Liver (tissue), 8 donors: ENCODE measurements at regions not wholly inside any gene's neighbourhood (a gene's known extent, or its start where the extent isn't known, plus 50 kb on each side); places are given as distances from the start of the nearest gene placed in this dataset.

Source experiments
- DNase-seq: peaks from one replicate; pipeline ENCODE4 v3.0.0-alpha.2; 2017; ENCODE audit warnings: low spot score
- H3K27ac ChIP-seq, 2 donors: one replicate each; pipeline ENCODE4 v1.7.0; 2013; ENCODE audit warnings: inconsistent platforms in 2 of 2, low read length in 2 of 2, control low read depth in 1 of 2, low read depth in 1 of 2, mild to moderate bottlenecking in 1 of 2
- H3K27me3 ChIP-seq, 4 donors: one replicate each; pipeline versions ENCODE4 v1.6.1 to v1.7.0; 2013; ENCODE audit warnings: low read length in 3 of 4, inconsistent platforms in 1 of 4, mild to moderate bottlenecking in 1 of 4, moderate library complexity in 1 of 4; ENCODE audit not compliant: control insufficient read depth in 4 of 4, insufficient read depth in 4 of 4
- H3K36me3 ChIP-seq, 4 donors: one replicate each; pipeline versions ENCODE4 v1.6.1 to v1.7.0; 2013; ENCODE audit warnings: low read length in 3 of 4, mild to moderate bottlenecking in 3 of 4, low read depth in 1 of 4, moderate library complexity in 1 of 4; ENCODE audit not compliant: control insufficient read depth in 4 of 4, insufficient read depth in 3 of 4
- H3K4me1 ChIP-seq, 4 donors: one replicate each; pipeline versions ENCODE4 v1.6.1 to v1.7.0; 2013; ENCODE audit warnings: low read length in 3 of 4, mild to moderate bottlenecking in 3 of 4, moderate library complexity in 1 of 4; ENCODE audit not compliant: control insufficient read depth in 4 of 4, insufficient read depth in 4 of 4
- H3K4me3 ChIP-seq, 3 donors: one replicate each; pipeline versions ENCODE4 v1.6.1 to v1.7.0; 2013; ENCODE audit warnings: low read length in 3 of 3, control low read depth in 1 of 3, low read depth in 1 of 3, mild to moderate bottlenecking in 1 of 3
- H3K9ac ChIP-seq, 2 donors: one replicate each; pipeline ENCODE4 v1.7.0; 2013; ENCODE audit warnings: low read length in 2 of 2, mild to moderate bottlenecking in 2 of 2, moderate library complexity in 2 of 2, control low read depth in 1 of 2, low read depth in 1 of 2
- H3K9me3 ChIP-seq, 4 donors: one replicate each; pipeline versions ENCODE4 v1.6.1 to v1.7.0; 2013; ENCODE audit warnings: low read length in 3 of 4; ENCODE audit not compliant: control insufficient read depth in 4 of 4
- ATF3 ChIP-seq: IDR thresholded peaks from 2 replicates; pipeline ENCODE4 v1.6.1; 2016; ENCODE audit warnings: antibody characterized with exemption
- EGR1 ChIP-seq, 2 donors: IDR thresholded peaks; 2 replicates each; pipeline ENCODE4 v1.6.1; 2016 to 2018; ENCODE audit warnings: antibody characterized with exemption in 2 of 2, low read depth in 2 of 2
- FOXA1 ChIP-seq: IDR thresholded peaks from 2 replicates; pipeline ENCODE4 v1.6.1; 2016; ENCODE audit warnings: antibody characterized with exemption
- FOXA2 ChIP-seq: IDR thresholded peaks from 2 replicates; pipeline ENCODE4 v1.6.1; 2016; ENCODE audit warnings: antibody characterized with exemption
- HNF4A ChIP-seq, 2 donors: conservative IDR thresholded peaks; 2 replicates each; pipeline ENCODE4 v1.6.1; 2016; ENCODE audit warnings: antibody characterized with exemption in 2 of 2, mild to moderate bottlenecking in 2 of 2
- HNF4G ChIP-seq: IDR thresholded peaks from 2 replicates; pipeline ENCODE4 v1.6.1; 2016; ENCODE audit warnings: antibody characterized with exemption
- JUND ChIP-seq, 2 donors: IDR thresholded peaks; 2 replicates each; pipeline ENCODE4 v1.6.1; 2016; ENCODE audit warnings: antibody characterized with exemption in 2 of 2
- MAX ChIP-seq: IDR thresholded peaks from 2 replicates; pipeline ENCODE4 v1.6.1; 2016; ENCODE audit warnings: antibody characterized with exemption
- RAD21 ChIP-seq, 2 donors: IDR thresholded peaks; 2 replicates each; pipeline ENCODE4 v1.6.1; 2016; ENCODE audit warnings: antibody characterized with exemption in 2 of 2, mild to moderate bottlenecking in 2 of 2
- REST ChIP-seq: IDR thresholded peaks from 2 replicates; pipeline ENCODE4 v1.6.1; 2016; ENCODE audit warnings: antibody characterized with exemption, mild to moderate bottlenecking
- RXRA ChIP-seq, 2 donors: IDR thresholded peaks; 2 replicates each; pipeline ENCODE4 v1.6.1; 2017 to 2018; ENCODE audit warnings: antibody characterized with exemption in 2 of 2, mild to moderate bottlenecking in 1 of 2
- SP1 ChIP-seq: IDR thresholded peaks from 2 replicates; pipeline ENCODE4 v1.6.1; 2018; ENCODE audit warnings: antibody characterized with exemption, mild to moderate bottlenecking
- TAF1 ChIP-seq: conservative IDR thresholded peaks from 2 replicates; pipeline ENCODE4 v1.6.1; 2016; ENCODE audit warnings: antibody characterized with exemption, mild to moderate bottlenecking
- YY1 ChIP-seq: IDR thresholded peaks from 2 replicates; pipeline ENCODE4 v1.6.1; 2016; ENCODE audit warnings: antibody characterized with exemption, mild to moderate bottlenecking
- WGBS: extraction: QIAGEN DNeasy Blood & Tissue Kit; methylation state at CpG from one replicate; pipeline ENCODE4 v1.1.7; 2013; 5-methylcytosine and 5-hydroxymethylcytosine counted together
- TF ChIP-seq, protein P1 (sequence below): fragments of 150-350 bp; IDR thresholded peaks from 2 replicates; pipeline ENCODE4 v1.5.1; 2017; ENCODE audit warnings: improper control_type of control experiment, low read depth, low read length; ENCODE audit not compliant: missing input control
- TF ChIP-seq, protein P2 (sequence below): IDR thresholded peaks from 2 replicates; pipeline ENCODE4 v1.6.1; 2016; ENCODE audit warnings: antibody characterized with exemption
- donor health status: healthy.
- donor health status: healthy.
- donor health status: healthy.
- donor health status: healthy.
- donor health status: healthy.

GRCh38 chr2:217121565-217121964 lies 261.7 kb upstream of the TNP1 start:
- DNase-seq = no peak
- no peaks in the 10 kb centered on the region for H3K4me1 ChIP-seq
- no peak overlapping the region for H3K27ac ChIP-seq
- no peaks in the 10 kb centered on the region for H3K27me3 ChIP-seq
- no peaks in the 10 kb centered on the region for H3K36me3 ChIP-seq
- 96% methylated on average over 2 of the region's 2 CpGs for WGBS
- no peaks in the 10 kb centered on the region for H3K9me3 ChIP-seq
- H3K9ac ChIP-seq = no peak overlapping the region
- TF ChIP-seq SP1 (no peak), YY1 (no peak), ATF3 (no peak), FOXA2 (no peak), JUND (IDR thresholded peaks at IDR 0.05) (no peak), FOXA1 (no peak), HNF4G (no peak), RXRA (IDR thresholded peaks at IDR 0.05) (no peak), MAX (no peak), EGR1 (IDR thresholded peaks at IDR 0.05; ENCODE audit: low read depth in 2 of 2) (no peak)
- TF ChIP-seq, protein P1, sequence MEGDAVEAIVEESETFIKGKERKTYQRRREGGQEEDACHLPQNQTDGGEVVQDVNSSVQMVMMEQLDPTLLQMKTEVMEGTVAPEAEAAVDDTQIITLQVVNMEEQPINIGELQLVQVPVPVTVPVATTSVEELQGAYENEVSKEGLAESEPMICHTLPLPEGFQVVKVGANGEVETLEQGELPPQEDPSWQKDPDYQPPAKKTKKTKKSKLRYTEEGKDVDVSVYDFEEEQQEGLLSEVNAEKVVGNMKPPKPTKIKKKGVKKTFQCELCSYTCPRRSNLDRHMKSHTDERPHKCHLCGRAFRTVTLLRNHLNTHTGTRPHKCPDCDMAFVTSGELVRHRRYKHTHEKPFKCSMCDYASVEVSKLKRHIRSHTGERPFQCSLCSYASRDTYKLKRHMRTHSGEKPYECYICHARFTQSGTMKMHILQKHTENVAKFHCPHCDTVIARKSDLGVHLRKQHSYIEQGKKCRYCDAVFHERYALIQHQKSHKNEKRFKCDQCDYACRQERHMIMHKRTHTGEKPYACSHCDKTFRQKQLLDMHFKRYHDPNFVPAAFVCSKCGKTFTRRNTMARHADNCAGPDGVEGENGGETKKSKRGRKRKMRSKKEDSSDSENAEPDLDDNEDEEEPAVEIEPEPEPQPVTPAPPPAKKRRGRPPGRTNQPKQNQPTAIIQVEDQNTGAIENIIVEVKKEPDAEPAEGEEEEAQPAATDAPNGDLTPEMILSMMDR = no peak
- H3K4me3 ChIP-seq = no peak overlapping the region

DNA sequence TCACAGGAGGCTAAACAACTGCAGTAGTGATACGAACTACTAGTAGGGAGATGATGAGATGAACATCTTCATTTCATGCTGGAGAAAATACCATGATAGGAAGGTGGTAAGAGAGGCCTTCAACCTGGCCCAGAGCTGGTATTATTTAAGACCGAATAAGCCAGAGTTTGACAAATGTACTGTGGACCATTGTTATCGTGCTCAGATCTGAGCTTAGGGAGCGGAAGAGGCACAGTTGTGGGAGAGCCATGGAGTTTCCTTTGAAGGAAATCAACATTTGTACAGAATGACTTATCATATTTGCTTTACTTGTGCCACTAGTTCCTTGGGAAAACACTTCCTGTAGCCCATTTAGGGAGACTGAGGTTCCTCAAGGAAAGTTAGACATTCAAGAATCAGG lies 260.6 kb upstream of the TNP1 start:
- H3K4me1 ChIP-seq = no peaks in the 10 kb centered on the region
- no peaks in the 10 kb centered on the region for H3K36me3 ChIP-seq
- no peak for DNase-seq
- no peak overlapping the region for H3K4me3 ChIP-seq
- H3K27ac ChIP-seq = no peak overlapping the region
- H3K27me3 ChIP-seq = no peaks in the 10 kb centered on the region
- WGBS = 93% methylated on average over 4 of the region's 4 CpGs
- H3K9me3 ChIP-seq = no peaks in the 10 kb centered on the region
- no peak overlapping the region for H3K9ac ChIP-seq
- TF ChIP-seq SP1 (no peak), FOXA2 (no peak), JUND (IDR thresholded peaks at IDR 0.05) (no peak), TAF1 (no peak), REST (no peak), ATF3 (no peak), HNF4A (conservative IDR thresholded peaks at IDR 0.05) (no peak), RAD21 (IDR thresholded peaks at IDR 0.05) (no peak), EGR1 (IDR thresholded peaks at IDR 0.05; ENCODE audit: low read depth in 2 of 2) (no peak), RXRA (IDR thresholded peaks at IDR 0.05) (no peak), YY1 (no peak)
- TF ChIP-seq, protein P2, sequence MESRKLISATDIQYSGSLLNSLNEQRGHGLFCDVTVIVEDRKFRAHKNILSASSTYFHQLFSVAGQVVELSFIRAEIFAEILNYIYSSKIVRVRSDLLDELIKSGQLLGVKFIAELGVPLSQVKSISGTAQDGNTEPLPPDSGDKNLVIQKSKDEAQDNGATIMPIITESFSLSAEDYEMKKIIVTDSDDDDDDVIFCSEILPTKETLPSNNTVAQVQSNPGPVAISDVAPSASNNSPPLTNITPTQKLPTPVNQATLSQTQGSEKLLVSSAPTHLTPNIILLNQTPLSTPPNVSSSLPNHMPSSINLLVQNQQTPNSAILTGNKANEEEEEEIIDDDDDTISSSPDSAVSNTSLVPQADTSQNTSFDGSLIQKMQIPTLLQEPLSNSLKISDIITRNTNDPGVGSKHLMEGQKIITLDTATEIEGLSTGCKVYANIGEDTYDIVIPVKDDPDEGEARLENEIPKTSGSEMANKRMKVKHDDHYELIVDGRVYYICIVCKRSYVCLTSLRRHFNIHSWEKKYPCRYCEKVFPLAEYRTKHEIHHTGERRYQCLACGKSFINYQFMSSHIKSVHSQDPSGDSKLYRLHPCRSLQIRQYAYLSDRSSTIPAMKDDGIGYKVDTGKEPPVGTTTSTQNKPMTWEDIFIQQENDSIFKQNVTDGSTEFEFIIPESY = no peak
- TF ChIP-seq, protein P1 = no peak
